Muscle of arm (tissue), 1 donor: ENCODE measurements at regions not wholly inside any gene's neighbourhood (a gene's known extent, or its start where the extent isn't known, plus 50 kb on each side); places are given as distances from the start of the nearest gene placed in this dataset.
"Not testable (repeated sequence)": the region's sequence is repeated elsewhere in the genome, so short reads cannot be mapped to it uniquely, and the experiment has no call there.

Source experiments
- DNase-seq: peaks from one replicate; pipeline ENCODE4 v3.0.0-alpha.2; 2013

- no peak for DNase-seq
These were observed 102.2 kb upstream of the CDC14C start for GRCh38 chr7:48822138-48822537.

GRCh38 chr7:48832303-48832845 lies 92.0 kb upstream of the CDC14C start:
- DNase-seq, result no peak

- DNase-seq, result no peak
These were observed 87.1 kb upstream of the CDC14C start for GRCh38 chr7:48837266-48837665.

GRCh38 chr7:48839108-48839507 lies 85.2 kb upstream of the CDC14C start:
- DNase-seq, result no peak

GRCh38 chr7:48841739-48842138 lies 82.6 kb upstream of the CDC14C start:
- DNase-seq, result no peak

DNA sequence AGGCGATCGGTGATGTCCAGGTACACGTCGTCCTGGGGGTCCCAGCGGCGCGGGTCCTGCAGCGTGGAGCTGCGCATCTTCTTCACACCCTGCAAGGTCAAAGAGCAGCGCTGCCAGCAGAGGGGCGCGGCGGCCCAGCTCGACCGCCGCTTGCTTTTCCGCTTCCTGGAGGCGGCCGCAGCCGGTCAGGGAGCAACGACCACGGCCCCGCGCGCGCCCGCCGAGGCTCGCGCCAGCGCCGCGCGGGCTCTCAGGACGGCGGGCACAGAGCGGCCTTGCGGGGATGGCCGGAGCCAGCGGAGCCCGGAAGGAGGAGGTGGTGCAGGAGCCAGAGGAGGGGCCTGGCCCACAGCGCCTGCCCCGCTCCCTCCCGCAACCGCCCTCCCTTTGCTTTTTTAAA lies 76.4 kb upstream of the CDC14C start:
- DNase-seq, result no peak

- DNase-seq, result not testable (repeated sequence)
These were observed 63.9 kb upstream of the CDC14C start for GRCh38 chr7:48860447-48860846.

GRCh38 chr7:48868916-48869315 lies 55.4 kb upstream of the CDC14C start:
- DNase-seq, result no peak

- DNase-seq, result no peak
These were observed 51.8 kb upstream of the CDC14C start for GRCh38 chr7:48872548-48872947.
